Activated naive CD8-positive, alpha-beta T cell treated with anti-CD3 and anti-CD28 coated beads, Interleukin-2, amount 10 ng/mL, durations not matched to agents 7 days and 5 days (primary cell): ENCODE measurements at regions not wholly inside any gene's neighbourhood (a gene's known extent, or its start where the extent isn't known, plus 50 kb on each side); places are given as distances from the start of the nearest gene placed in this dataset.

ENCODE experiments used
- ATAC-seq: fragments of 150-1000 bp; cut with Tn5 transposase; one replicate; pipeline ENCODE4 v1.10.0; 2021; ENCODE audit warnings: low read depth, moderate library complexity
- POLR2A ChIA-PET: fragments of 350-600 bp; sonication (Branson Sonifier 250); formaldehyde crosslinking; loops from one replicate; lab custom pipeline; 2021; ENCODE audit warnings: antibody characterized with exemption; lab: Charles Lee
- DNase-seq: peaks from one replicate; pipeline ENCODE4 v3.0.0; 2021
- H3K27ac Mint-ChIP-seq: one replicate; pipeline ENCODE4 v1.8.0; 2022; ENCODE audit warnings: mild to moderate bottlenecking, mixed read lengths
- H3K27me3 Mint-ChIP-seq: one replicate; pipeline ENCODE4 v1.8.0; 2022; ENCODE audit warnings: mild to moderate bottlenecking, moderate library complexity, mixed read lengths
- H3K36me3 Mint-ChIP-seq: one replicate; pipeline ENCODE4 v1.8.0; 2021; ENCODE audit warnings: mild to moderate bottlenecking, mixed read lengths
- H3K4me1 Mint-ChIP-seq: one replicate; pipeline ENCODE4 v1.8.0; 2021; ENCODE audit warnings: mixed read lengths
- H3K4me3 Mint-ChIP-seq: one replicate; pipeline ENCODE4 v1.8.0; 2022; ENCODE audit warnings: mild to moderate bottlenecking, moderate library complexity, mixed read lengths
- H3K9me3 Mint-ChIP-seq: one replicate; pipeline ENCODE4 v1.8.0; 2021; ENCODE audit warnings: mixed read lengths

GRCh38 chr13:83621765-83622421 is 260.4 kb downstream of the SLITRK1 start:
- POLR2A ChIA-PET = no interaction called here

GRCh38 chr13:83620530-83621220 is 261.6 kb downstream of the SLITRK1 start:
- no peaks in the 10 kb centered on the region for H3K36me3 Mint-ChIP-seq
- POLR2A ChIA-PET = no interaction called here
- no peak overlapping the region for H3K4me3 Mint-ChIP-seq
- no peak for ATAC-seq
- no peaks in the 10 kb centered on the region for H3K9me3 Mint-ChIP-seq
- DNase-seq = no peak
- H3K4me1 Mint-ChIP-seq = no peaks in the 10 kb centered on the region
- H3K27me3 Mint-ChIP-seq = no peaks in the 10 kb centered on the region
- H3K27ac Mint-ChIP-seq = no peak overlapping the region

More at GRCh38 chr13:83621765-83622421, 260.4 kb downstream of the SLITRK1 start:
- no peak overlapping the region for H3K4me3 Mint-ChIP-seq
- no peaks in the 10 kb centered on the region for H3K4me1 Mint-ChIP-seq
- no peaks in the 10 kb centered on the region for H3K36me3 Mint-ChIP-seq
- ATAC-seq (no peak), DNase-seq (no peak)
- H3K9me3 Mint-ChIP-seq = no peaks in the 10 kb centered on the region
- H3K27me3 Mint-ChIP-seq = no peaks in the 10 kb centered on the region
- no peak overlapping the region for H3K27ac Mint-ChIP-seq

GRCh38 chr13:83618966-83619365 is 263.3 kb downstream of the SLITRK1 start:
- POLR2A ChIA-PET = no interaction called here
- no peak overlapping the region for H3K27ac Mint-ChIP-seq
- DNase-seq (no peak), ATAC-seq (no peak)
- H3K4me3 Mint-ChIP-seq = no peak overlapping the region
- peaks cover 4% of the 10 kb centered on the region for H3K9me3 Mint-ChIP-seq
- H3K27me3 Mint-ChIP-seq = no peaks in the 10 kb centered on the region
- H3K36me3 Mint-ChIP-seq = no peaks in the 10 kb centered on the region
- no peaks in the 10 kb centered on the region for H3K4me1 Mint-ChIP-seq

DNA sequence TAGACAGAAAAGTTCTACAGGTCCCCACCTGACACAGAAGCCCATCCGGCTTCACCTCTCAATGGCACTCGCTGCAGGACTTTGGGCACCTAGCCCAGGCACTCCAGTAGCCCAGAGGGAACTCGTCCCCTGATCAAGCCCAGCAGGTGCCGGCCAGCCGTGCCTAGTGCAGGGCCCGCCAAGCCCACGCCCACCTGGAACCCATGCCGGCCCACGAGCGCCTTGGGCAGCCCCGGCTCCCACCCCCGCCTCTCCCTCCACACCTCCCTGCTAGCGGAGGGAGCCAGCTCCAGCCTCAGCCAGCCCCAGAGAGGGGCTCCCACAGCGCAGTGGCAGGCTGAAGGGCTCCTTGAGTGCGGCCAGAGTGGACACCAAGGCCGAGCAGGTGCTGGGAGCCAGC is 268.8 kb downstream of the SLITRK1 start:
- no peak overlapping the region for H3K27ac Mint-ChIP-seq
- no peaks in the 10 kb centered on the region for H3K27me3 Mint-ChIP-seq
- no peak for ATAC-seq
- H3K4me1 Mint-ChIP-seq = no peaks in the 10 kb centered on the region
- no peaks in the 10 kb centered on the region for H3K36me3 Mint-ChIP-seq
- no peak for DNase-seq
- peaks cover 12% of the 10 kb centered on the region for H3K9me3 Mint-ChIP-seq
- POLR2A ChIA-PET = no interaction called here
- H3K4me3 Mint-ChIP-seq = no peak overlapping the region

GRCh38 chr13:83601539-83601938 is 280.7 kb downstream of the SLITRK1 start:
- Mint-ChIP-seq H3K27me3 (no peaks in the 10 kb centered on the region), H3K27ac (no peak overlapping the region), H3K4me3 (no peak overlapping the region), H3K4me1 (no peaks in the 10 kb centered on the region), H3K9me3 (peaks cover under 1% of the 10 kb centered on the region), H3K36me3 (no peaks in the 10 kb centered on the region)
- ATAC-seq = no peak
- POLR2A ChIA-PET = no interaction called here
- DNase-seq = no peak

DNA sequence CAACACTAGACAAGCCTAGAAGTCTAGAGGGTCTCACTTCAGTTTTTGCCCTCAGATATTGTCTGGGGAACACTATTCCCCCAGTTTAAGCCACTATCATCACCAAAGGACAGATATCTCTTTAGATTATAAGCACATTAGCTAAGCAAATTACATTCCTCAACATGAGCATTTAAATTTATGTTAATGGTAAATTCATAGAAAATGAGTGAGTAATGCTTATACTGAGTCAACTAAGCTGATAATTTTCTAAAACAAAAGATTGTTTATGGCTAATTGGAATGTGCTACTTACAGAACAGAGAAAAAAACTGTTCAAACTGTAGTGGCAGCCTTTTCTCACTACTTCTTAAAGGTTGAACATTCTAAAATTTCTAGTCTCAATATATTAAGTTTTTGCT is 290.2 kb downstream of the SLITRK1 start:
- Mint-ChIP-seq H3K27ac (no peak overlapping the region), H3K9me3 (peaks cover 2% of the 10 kb centered on the region), H3K4me1 (no peaks in the 10 kb centered on the region), H3K36me3 (no peaks in the 10 kb centered on the region), H3K4me3 (no peak overlapping the region), H3K27me3 (no peaks in the 10 kb centered on the region)
- POLR2A ChIA-PET = no interaction called here
- ATAC-seq (no peak), DNase-seq (no peak)

DNA sequence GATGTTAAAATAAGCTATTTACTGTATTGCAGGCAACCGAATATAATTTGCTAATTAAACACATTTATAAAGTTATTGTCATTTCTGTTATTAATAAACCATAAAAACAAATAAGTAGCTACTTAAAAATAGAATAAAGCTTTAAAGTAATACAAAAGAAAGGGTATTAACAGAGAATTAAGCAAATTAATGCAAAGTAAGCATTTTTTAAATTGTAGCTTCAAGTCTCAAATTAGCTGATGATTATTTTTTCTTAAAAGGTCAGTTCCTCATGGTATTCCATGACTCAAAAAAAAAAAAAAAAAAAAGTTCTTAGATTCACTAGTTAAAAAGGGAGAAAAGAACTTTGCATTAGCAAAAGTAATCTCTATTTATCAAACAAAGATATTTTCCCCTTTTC is 292.5 kb downstream of the SLITRK1 start:
- ATAC-seq (no peak), DNase-seq (no peak)
- no peaks in the 10 kb centered on the region for H3K27me3 Mint-ChIP-seq
- no peak overlapping the region for H3K4me3 Mint-ChIP-seq
- no peak overlapping the region for H3K27ac Mint-ChIP-seq
- POLR2A ChIA-PET = no interaction called here
- H3K9me3 Mint-ChIP-seq = peaks cover 1% of the 10 kb centered on the region
- no peaks in the 10 kb centered on the region for H3K4me1 Mint-ChIP-seq
- no peaks in the 10 kb centered on the region for H3K36me3 Mint-ChIP-seq

GRCh38 chr13:83577183-83577582 is 305.1 kb downstream of the SLITRK1 start:
- no peak overlapping the region for H3K27ac Mint-ChIP-seq
- peaks cover 4% of the 10 kb centered on the region for H3K9me3 Mint-ChIP-seq
- no peak for ATAC-seq
- POLR2A ChIA-PET = no interaction called here
- H3K4me1 Mint-ChIP-seq = no peaks in the 10 kb centered on the region
- no peaks in the 10 kb centered on the region for H3K36me3 Mint-ChIP-seq
- no peak for DNase-seq
- no peak overlapping the region for H3K4me3 Mint-ChIP-seq
- H3K27me3 Mint-ChIP-seq = no peaks in the 10 kb centered on the region

- Mint-ChIP-seq H3K4me1 (no peaks in the 10 kb centered on the region), H3K27ac (no peak overlapping the region), H3K4me3 (no peak overlapping the region), H3K36me3 (no peaks in the 10 kb centered on the region), H3K27me3 (no peaks in the 10 kb centered on the region), H3K9me3 (peaks cover 6% of the 10 kb centered on the region)
- POLR2A ChIA-PET = no interaction called here
- DNase-seq (no peak), ATAC-seq (no peak)
Measured at GRCh38 chr13:83568019-83568418, 314.3 kb downstream of the SLITRK1 start.

GRCh38 chr13:83563499-83563898 is 318.8 kb downstream of the SLITRK1 start:
- POLR2A ChIA-PET = no interaction called here
- ATAC-seq (no peak), DNase-seq (no peak)
- Mint-ChIP-seq H3K4me1 (no peaks in the 10 kb centered on the region), H3K4me3 (no peak overlapping the region), H3K36me3 (no peaks in the 10 kb centered on the region), H3K9me3 (no peaks in the 10 kb centered on the region), H3K27me3 (no peaks in the 10 kb centered on the region), H3K27ac (no peak overlapping the region)

DNA sequence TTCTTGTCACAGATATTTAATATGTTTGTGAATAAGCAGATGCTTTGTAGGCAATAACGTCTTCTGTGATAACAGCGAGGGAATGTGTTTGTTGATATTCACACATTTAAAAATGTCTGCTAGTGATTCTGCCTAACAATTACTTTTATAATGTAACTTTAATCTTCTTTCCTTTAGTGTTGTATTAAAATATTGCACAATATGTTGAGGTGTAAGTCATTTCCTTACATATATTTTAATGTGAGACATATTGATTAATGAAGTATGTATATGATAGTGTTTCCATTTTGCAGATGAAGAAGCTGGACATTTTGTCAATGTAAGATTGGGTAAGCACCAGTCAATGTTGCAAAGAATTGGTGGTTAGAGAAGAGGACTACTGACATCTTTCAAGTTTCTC is 324.4 kb downstream of the SLITRK1 start:
- Mint-ChIP-seq H3K9me3 (no peaks in the 10 kb centered on the region), H3K27me3 (no peaks in the 10 kb centered on the region), H3K4me1 (no peaks in the 10 kb centered on the region), H3K27ac (no peak overlapping the region), H3K4me3 (no peak overlapping the region), H3K36me3 (no peaks in the 10 kb centered on the region)
- POLR2A ChIA-PET = no interaction called here
- ATAC-seq (no peak), DNase-seq (no peak)

GRCh38 chr13:83549671-83550070 is 332.6 kb downstream of the SLITRK1 start:
- DNase-seq (no peak), ATAC-seq (no peak)
- no peak overlapping the region for H3K4me3 Mint-ChIP-seq
- no peaks in the 10 kb centered on the region for H3K27me3 Mint-ChIP-seq
- no peaks in the 10 kb centered on the region for H3K9me3 Mint-ChIP-seq
- POLR2A ChIA-PET = no interaction called here
- H3K4me1 Mint-ChIP-seq = no peaks in the 10 kb centered on the region
- H3K27ac Mint-ChIP-seq = no peak overlapping the region
- H3K36me3 Mint-ChIP-seq = no peaks in the 10 kb centered on the region

- POLR2A ChIA-PET = no interaction called here
- H3K4me1 Mint-ChIP-seq = no peaks in the 10 kb centered on the region
- no peaks in the 10 kb centered on the region for H3K27me3 Mint-ChIP-seq
- DNase-seq (no peak), ATAC-seq (no peak)
- H3K36me3 Mint-ChIP-seq = no peaks in the 10 kb centered on the region
- no peak overlapping the region for H3K4me3 Mint-ChIP-seq
- H3K27ac Mint-ChIP-seq = no peak overlapping the region
- H3K9me3 Mint-ChIP-seq = no peaks in the 10 kb centered on the region
Measured at GRCh38 chr13:83547043-83547442, 335.2 kb downstream of the SLITRK1 start.

DNA sequence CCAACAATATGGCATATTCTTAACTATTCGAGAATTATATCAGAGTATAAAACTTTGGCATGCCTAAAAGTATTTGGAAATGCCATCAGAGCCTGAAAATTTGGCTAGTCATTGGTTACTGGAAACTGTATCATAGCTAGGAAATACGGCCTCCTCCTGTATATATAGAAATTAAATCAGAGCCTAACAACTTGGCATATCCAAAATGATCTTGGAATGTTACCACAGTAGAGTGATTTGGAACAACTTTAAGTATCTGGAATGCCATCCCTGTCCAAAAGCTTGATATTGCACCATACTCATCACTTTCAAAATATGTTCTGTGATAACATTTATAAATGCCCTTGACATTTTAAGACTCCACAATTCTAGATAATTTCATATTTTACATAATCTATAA is 335.8 kb downstream of the SLITRK1 start:
- DNase-seq (no peak), ATAC-seq (no peak)
- Mint-ChIP-seq H3K27me3 (no peaks in the 10 kb centered on the region), H3K4me3 (no peak overlapping the region), H3K9me3 (no peaks in the 10 kb centered on the region), H3K27ac (no peak overlapping the region), H3K36me3 (no peaks in the 10 kb centered on the region), H3K4me1 (no peaks in the 10 kb centered on the region)
- POLR2A ChIA-PET = no interaction called here
